ENCODE measurements at regions not wholly inside any gene's neighbourhood (a gene's known extent, or its start where the extent isn't known, plus 50 kb on each side); places are given as distances from the start of the nearest gene placed in this dataset.

DNA sequence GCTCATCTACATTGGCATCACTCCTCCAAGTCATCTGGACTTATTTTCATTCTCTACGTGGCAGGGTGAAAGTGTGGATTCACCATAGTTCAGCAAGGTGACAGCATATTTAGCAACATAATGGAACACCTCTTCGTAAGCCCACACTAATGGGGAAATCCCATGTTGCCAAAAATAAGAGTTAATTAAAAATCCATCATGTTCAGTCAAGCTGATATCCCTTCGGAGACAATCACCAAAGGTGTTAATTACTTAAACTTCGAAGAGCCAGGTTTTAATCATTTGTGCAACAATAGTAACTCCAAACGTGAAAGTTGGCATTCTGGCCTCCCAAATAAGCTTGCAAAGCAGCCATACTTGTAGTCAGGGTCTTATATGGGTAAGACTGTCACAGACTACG, 242.9 kb downstream of the NSG2 start:
- no peak for DNase-seq (ENCODE audit: low read depth in 3 of 3)

- DNase-seq (ENCODE audit: low read depth in 3 of 3), result no peak
Measured at GRCh38 chr5:174291162-174291561, 245.7 kb downstream of the NSG2 start.

- no peak for DNase-seq (ENCODE audit: low read depth in 3 of 3)
Measured at GRCh38 chr5:174292348-174292747, 246.8 kb downstream of the NSG2 start.

GRCh38 chr5:174293006-174293405, 247.5 kb downstream of the NSG2 start:
- DNase-seq (ENCODE audit: low read depth in 3 of 3), result no peak

DNA sequence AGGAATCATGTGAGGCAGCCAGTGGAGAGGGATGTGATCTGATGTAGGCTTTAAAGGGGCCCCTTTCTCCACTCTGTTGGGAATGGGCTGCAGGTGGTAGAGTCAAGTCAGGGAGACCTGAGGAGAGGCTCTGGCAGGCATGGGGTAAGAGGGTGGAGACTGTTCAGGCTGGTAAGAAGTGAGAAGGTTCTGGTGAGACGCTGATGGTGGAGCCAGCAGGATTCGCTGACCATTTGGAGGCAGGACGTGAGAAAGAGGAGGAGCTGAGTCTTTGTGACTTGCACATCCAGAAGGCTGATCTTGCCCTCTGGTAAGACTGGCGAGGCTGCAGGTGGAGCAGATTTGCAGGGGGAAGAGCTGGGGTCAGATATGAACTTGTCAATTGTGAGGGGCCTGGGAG, 248.0 kb downstream of the NSG2 start:
- DNase-seq (ENCODE audit: low read depth in 3 of 3), result no peak

- no peak for DNase-seq (ENCODE audit: low read depth in 3 of 3)
Measured at GRCh38 chr5:174294891-174295620, 249.6 kb downstream of the NSG2 start.

- DNase-seq (ENCODE audit: low read depth in 3 of 3), result no peak
Measured at GRCh38 chr5:174295702-174296436, 250.4 kb downstream of the NSG2 start.

- no peak for DNase-seq (ENCODE audit: low read depth in 3 of 3)
Measured at GRCh38 chr5:174300118-174300940, 254.8 kb downstream of the NSG2 start.

GRCh38 chr5:174300941-174301761, 255.6 kb downstream of the NSG2 start:
- no peak for DNase-seq (ENCODE audit: low read depth in 3 of 3)

GRCh38 chr5:174301848-174302625, 256.5 kb downstream of the NSG2 start:
- no peak for DNase-seq (ENCODE audit: low read depth in 3 of 3)

- DNase-seq (ENCODE audit: low read depth in 3 of 3), result no peak
Measured at GRCh38 chr5:174303035-174303434, 257.5 kb downstream of the NSG2 start.

- DNase-seq (ENCODE audit: low read depth in 3 of 3), result no peak
Measured at GRCh38 chr5:174303437-174304045, 258.0 kb downstream of the NSG2 start.

DNA sequence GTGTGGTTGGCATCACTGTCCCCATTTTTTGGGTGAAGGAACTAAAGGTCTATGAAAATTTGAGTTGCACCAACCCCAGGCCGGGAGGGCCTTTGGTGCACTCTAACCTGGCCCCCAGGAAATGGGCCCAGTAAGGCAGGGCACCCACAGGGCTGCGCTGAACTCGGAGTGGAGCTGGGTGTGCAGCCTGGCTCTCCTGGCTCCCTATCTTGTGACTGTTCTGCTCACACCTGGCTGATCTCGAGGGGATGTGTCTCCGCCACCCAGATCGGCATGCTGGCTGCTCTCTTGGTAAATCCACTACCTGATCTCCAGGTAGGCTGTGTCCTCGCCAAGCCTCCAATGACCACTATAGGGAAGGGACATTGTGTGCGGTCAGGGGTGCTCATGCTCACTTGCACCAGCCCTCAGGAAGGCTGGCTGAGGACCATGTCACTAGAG, 259.8 kb downstream of the NSG2 start:
- DNase-seq (ENCODE audit: low read depth in 3 of 3), result no peak

DNA sequence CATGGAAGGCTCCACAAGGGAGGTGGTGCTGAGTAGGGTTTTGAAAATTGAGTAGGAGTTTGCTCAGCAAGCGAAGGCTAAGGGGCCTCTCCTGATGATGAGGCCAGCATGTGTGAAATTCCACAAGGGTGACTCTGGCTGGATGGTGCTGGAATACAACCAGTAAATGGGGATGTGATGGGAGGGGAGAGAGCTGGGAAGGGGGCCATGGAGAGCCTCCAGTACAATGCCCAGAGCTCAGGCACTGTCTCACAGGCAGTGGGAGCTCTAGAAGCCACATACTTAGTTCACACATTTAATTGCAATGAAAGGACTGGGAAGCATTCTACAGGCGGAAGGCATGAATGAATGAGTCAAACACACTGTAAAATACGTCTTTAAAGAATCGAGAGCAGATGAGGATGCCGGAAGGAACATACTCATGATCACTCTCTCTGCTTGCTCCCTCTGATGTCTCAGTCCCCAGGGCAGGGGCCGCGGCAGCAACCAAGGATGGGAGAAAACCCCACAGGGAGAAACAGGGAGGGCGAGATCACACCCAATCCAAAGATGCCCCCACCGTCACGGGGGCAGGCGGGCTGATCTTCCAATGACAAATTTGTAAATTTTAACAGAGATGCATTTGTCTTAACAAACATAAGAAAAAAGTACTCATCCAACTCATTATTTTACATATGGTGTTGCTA, 261.0 kb downstream of the NSG2 start:
- DNase-seq (ENCODE audit: low read depth in 3 of 3), result no peak

GRCh38 chr5:174307031-174307408, 261.5 kb downstream of the NSG2 start:
- DNase-seq (ENCODE audit: low read depth in 3 of 3), result no peak

DNA sequence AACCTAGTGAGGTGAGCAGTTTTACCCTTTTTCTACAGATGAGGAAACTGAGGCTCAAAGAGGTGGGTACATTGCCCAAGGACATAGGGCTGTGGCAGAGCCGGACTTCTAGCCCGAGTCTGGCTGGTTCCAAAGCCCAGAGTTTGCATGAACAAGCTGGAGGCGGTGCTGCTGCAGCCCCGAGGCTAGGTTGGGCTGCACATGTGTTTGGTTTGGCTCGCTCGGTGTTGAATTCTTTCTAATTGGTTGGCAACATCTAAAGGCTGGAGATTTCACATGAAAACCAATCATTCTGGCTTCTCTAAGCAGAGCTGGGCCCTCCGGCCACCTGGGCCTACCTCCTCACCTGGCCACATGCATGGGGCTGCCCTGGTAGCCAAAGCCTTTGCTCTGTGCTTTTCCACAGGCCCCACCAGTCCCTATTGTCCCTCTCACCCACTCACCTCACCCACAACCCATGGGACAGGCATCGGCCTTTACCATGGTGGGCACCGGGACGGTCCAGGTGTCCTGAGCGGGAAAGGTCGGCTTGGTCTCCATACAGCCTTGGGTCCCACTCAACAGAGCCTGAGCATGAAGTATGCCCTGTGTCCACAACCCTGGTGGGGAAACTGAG, 262.3 kb downstream of the NSG2 start:
- DNase-seq (ENCODE audit: low read depth in 3 of 3), result no peak

- DNase-seq (ENCODE audit: low read depth in 3 of 3), result no peak
Measured at GRCh38 chr5:174309131-174309795, 263.8 kb downstream of the NSG2 start.

DNA sequence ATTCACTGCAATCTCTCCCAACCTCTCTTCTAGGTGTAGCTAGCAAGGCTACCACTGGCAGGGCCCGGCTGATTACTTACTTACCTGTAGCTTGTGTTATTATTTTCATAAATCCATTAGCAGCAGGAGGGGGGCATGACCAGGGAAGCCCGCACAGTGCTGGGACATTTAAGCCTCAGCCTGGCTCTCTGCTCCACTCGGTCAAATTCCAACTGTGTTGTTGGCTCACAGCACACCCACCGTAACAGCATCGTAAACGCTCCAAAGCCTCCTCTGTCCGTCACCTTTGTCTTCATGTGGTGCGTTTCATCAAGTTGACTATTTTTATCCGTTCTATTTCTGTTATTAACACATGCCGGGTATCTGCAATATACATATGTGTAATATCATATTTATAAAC, 264.7 kb downstream of the NSG2 start:
- no peak for DNase-seq (ENCODE audit: low read depth in 3 of 3)

GRCh38 chr5:174310706-174311105, 265.2 kb downstream of the NSG2 start:
- no peak for DNase-seq (ENCODE audit: low read depth in 3 of 3)
